ENCODE measurements at regions not wholly inside any gene's neighbourhood (a gene's known extent, or its start where the extent isn't known, plus 50 kb on each side); places are given as distances from the start of the nearest gene placed in this dataset.

GRCh38 chr12:91706466-91706865 lies 439.2 kb downstream of the BTG1 start:
- no TSS peak for BruUV-seq (replicated peaks)
- TF ChIP-seq CTCF (IDR thresholded peaks at IDR 0.05; ENCODE audit: insufficient read depth in 1 of 2, low read depth in 1 of 2, low read length in 1 of 2, severe bottlenecking in 1 of 2, unreplicated experiment in 1 of 2): no peak
- Histone ChIP-seq H3K9me3 (no peaks in the 10 kb centered on the region), H3K4me3 (ENCODE audit: low read depth, low read length) (no peak overlapping the region), H3K4me1 (no peaks in the 10 kb centered on the region), H3K36me3 (ENCODE audit: control insufficient read depth, insufficient read depth, low read length) (no peaks in the 10 kb centered on the region), H3K27me3 (replicated peaks; ENCODE audit: control insufficient read depth, insufficient read depth, low read length) (no peaks in the 10 kb centered on the region)
- Mint-ChIP-seq H3K27ac (ENCODE audit: unreplicated experiment) (no peak overlapping the region), H3K36me3 (ENCODE audit: insufficient read depth, unreplicated experiment) (no peaks in the 10 kb centered on the region), H3K4me3 (ENCODE audit: unreplicated experiment) (no peak overlapping the region), H3K4me1 (ENCODE audit: low read depth, unreplicated experiment) (no peaks in the 10 kb centered on the region), H3K27me3 (ENCODE audit: insufficient read depth, unreplicated experiment) (peaks cover 3% of the 10 kb centered on the region), H3K9me3 (ENCODE audit: unreplicated experiment) (no peaks in the 10 kb centered on the region)
- no peak for DNase-seq
- ChIA-PET POLR2A (no interaction called here), CTCF (no interaction called here)
- intact Hi-C loops (cut with micrococcal nuclease; ENCODE audit: unreplicated experiment): no loop called here

GRCh38 chr12:91704446-91704845 lies 441.2 kb downstream of the BTG1 start:
- Mint-ChIP-seq H3K36me3 (ENCODE audit: insufficient read depth, unreplicated experiment) (no peaks in the 10 kb centered on the region), H3K27ac (ENCODE audit: unreplicated experiment) (no peak overlapping the region), H3K27me3 (ENCODE audit: insufficient read depth, unreplicated experiment) (peaks cover 3% of the 10 kb centered on the region), H3K4me3 (ENCODE audit: unreplicated experiment) (no peak overlapping the region), H3K9me3 (ENCODE audit: unreplicated experiment) (no peaks in the 10 kb centered on the region), H3K4me1 (ENCODE audit: low read depth, unreplicated experiment) (no peaks in the 10 kb centered on the region)
- H3K4me1 ChIP-seq: no peaks in the 10 kb centered on the region
- no peaks in the 10 kb centered on the region for H3K9me3 ChIP-seq
- no peaks in the 10 kb centered on the region for H3K36me3 ChIP-seq (ENCODE audit: control insufficient read depth, insufficient read depth, low read length)
- TF ChIP-seq CTCF (IDR thresholded peaks at IDR 0.05; ENCODE audit: insufficient read depth in 1 of 2, low read depth in 1 of 2, low read length in 1 of 2, severe bottlenecking in 1 of 2, unreplicated experiment in 1 of 2): no peak
- H3K4me3 ChIP-seq (ENCODE audit: low read depth, low read length): no peak overlapping the region
- CTCF ChIA-PET: no interaction called here
- intact Hi-C loops (cut with micrococcal nuclease; ENCODE audit: unreplicated experiment): no loop called here
- no peaks in the 10 kb centered on the region for H3K27me3 ChIP-seq (replicated peaks; ENCODE audit: control insufficient read depth, insufficient read depth, low read length)
- DNase-seq: no peak
- BruUV-seq (replicated peaks): no TSS peak
- POLR2A ChIA-PET: no interaction called here

GRCh38 chr12:91703491-91704283 lies 442.0 kb downstream of the BTG1 start:
- Histone ChIP-seq H3K36me3 (ENCODE audit: control insufficient read depth, insufficient read depth, low read length) (no peaks in the 10 kb centered on the region), H3K9me3 (no peaks in the 10 kb centered on the region), H3K4me3 (ENCODE audit: low read depth, low read length) (no peak overlapping the region), H3K4me1 (no peaks in the 10 kb centered on the region), H3K27me3 (replicated peaks; ENCODE audit: control insufficient read depth, insufficient read depth, low read length) (no peaks in the 10 kb centered on the region)
- ChIA-PET CTCF (no interaction called here), POLR2A (no interaction called here)
- Mint-ChIP-seq H3K4me1 (ENCODE audit: low read depth, unreplicated experiment) (no peaks in the 10 kb centered on the region), H3K27me3 (ENCODE audit: insufficient read depth, unreplicated experiment) (peaks cover 3% of the 10 kb centered on the region), H3K9me3 (ENCODE audit: unreplicated experiment) (no peaks in the 10 kb centered on the region), H3K36me3 (ENCODE audit: insufficient read depth, unreplicated experiment) (no peaks in the 10 kb centered on the region), H3K4me3 (ENCODE audit: unreplicated experiment) (no peak overlapping the region), H3K27ac (ENCODE audit: unreplicated experiment) (no peak overlapping the region)
- intact Hi-C loops (cut with micrococcal nuclease; ENCODE audit: unreplicated experiment): no loop called here
- BruUV-seq (replicated peaks): no TSS peak
- no peak for TF ChIP-seq CTCF (IDR thresholded peaks at IDR 0.05; ENCODE audit: insufficient read depth in 1 of 2, low read depth in 1 of 2, low read length in 1 of 2, severe bottlenecking in 1 of 2, unreplicated experiment in 1 of 2)
- DNase-seq: no peak
